Suppressor macrophage treated with lipopolysaccharide for 1 hour (primary cell): ENCODE measurements at regions not wholly inside any gene's neighbourhood (a gene's known extent, or its start where the extent isn't known, plus 50 kb on each side); places are given as distances from the start of the nearest gene placed in this dataset.

Experiments
- DNase-seq, 3 donors: peaks; one replicate each; pipeline ENCODE4 v3.0.0-alpha.2; 2020 to 2022

DNA sequence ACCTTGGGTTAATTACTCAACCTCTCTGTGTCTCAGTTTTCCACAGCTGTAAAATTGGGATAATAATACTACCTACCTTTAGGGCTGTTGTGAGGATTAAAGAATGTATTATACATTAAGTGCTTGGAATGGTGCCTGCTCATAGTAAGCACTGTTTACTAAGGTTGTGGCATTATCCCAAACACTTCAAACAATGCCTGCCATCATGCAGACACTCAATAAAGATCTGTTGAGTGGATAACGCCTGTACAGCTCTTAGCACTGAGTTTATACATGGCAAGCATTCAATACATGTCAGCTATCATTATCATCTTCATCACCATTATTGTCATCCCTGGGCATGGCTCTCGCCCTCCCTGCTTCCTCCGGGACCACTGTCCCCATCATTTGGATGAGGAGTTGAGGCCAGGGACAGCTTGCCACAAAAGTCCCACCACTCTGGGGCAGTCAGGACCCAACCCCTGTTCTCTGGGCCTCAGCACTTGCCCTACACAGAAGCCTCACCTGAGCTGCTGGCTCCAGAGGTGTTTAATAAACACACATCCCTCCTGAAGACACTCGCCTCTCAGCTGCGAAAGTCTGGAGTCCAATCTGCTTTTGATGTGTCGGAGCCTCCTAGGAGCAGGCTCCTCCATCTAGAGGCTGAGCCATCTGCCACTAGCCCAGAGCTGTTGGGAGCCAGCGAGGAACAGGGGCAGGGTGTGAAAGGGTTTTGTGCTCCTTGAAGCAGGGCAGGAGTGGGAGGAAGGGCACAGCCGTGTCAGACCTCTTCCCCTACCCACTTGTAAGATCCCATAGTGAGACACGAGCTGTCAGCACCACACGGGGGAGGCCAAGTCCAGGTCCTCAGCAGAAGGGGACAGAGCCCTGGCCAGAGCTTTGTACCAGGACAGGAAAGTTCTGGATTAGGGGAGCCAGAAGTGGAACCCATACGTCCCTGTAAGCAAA, 80.9 kb upstream of the ZC3H12A start:
- DNase-seq: no peak

DNA sequence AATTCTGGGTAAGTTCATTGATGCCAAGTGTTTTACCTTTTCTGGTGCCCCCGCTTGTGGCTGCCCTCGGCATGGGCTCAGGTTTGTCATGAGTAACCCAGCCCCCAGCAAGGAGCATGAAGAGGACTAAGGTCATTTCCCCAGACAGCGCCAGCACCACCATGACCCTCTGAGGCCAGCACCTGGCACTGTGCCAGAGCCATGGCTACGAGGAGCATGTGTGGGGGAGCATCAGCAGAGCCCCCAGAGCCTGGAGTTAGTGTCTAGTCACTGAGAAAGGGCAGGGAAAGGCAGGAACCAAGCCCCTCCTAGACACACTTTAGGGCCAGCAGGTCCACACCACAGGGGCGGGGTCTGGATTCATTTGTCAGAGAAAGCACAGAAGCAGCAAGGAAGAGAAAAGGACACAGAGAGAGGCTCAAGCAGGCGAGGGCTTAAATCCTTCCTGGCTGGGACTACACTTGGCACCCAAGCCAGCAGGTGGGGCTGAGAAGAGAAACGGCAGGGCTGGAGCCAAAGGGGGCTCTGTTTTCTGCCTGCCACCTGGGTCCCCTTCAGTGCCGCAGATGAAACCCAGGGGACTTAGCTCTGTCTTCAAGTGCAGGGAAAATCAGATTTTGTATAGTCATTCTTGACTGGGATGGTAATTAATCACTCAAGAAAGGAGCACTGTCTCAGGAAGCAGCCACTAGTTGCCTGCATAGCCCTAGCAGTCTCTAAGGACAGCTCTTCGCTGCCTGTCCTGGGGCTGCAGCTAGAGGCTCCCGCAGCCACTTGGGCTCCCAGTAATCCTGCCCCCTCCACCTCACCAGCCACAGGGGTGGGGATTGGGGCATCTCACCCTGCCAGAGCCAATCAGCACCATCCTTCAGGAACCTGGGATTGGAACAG, 79.6 kb upstream of the ZC3H12A start:
- no peak for DNase-seq

DNA sequence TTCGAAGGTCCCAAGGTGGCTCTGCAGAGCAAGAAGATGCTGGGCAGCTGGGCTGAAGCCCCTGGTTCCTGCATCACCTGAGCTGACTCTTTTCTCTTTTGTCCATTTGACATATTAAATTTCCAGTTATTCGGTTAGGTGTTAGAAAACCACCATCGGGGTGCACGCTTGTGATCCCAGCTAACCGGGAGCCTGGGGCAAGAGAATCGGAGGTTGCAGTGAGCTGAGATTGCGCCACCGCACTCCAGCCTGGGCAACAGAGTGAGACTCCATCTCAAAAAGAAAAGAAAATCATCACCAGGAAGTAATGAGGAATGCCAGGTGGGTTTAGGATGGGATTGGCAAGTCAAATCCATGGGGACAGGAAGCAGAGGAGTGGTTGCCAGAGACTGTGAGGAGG, 76.3 kb upstream of the ZC3H12A start:
- no peak for DNase-seq

DNA sequence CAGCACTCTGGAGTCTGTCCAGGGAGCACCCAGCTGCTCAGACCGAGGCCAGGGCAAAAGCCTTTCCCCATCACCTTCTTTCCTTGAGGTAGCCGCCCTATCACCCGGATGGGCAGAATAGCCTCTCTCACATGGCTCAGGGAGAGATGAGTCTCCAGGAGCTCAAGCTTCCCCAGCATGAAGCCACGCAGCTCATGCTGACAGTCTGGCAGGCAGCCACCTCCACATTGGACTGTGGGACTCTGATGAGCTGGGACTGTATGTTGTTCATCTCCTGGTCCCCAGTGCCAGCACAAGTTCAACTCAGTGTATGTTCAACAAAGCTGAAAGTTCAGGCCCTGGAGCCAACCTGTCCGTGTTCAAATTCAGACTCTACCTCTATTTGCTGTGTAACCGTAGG, 75.2 kb upstream of the ZC3H12A start:
- DNase-seq: no peak

DNA sequence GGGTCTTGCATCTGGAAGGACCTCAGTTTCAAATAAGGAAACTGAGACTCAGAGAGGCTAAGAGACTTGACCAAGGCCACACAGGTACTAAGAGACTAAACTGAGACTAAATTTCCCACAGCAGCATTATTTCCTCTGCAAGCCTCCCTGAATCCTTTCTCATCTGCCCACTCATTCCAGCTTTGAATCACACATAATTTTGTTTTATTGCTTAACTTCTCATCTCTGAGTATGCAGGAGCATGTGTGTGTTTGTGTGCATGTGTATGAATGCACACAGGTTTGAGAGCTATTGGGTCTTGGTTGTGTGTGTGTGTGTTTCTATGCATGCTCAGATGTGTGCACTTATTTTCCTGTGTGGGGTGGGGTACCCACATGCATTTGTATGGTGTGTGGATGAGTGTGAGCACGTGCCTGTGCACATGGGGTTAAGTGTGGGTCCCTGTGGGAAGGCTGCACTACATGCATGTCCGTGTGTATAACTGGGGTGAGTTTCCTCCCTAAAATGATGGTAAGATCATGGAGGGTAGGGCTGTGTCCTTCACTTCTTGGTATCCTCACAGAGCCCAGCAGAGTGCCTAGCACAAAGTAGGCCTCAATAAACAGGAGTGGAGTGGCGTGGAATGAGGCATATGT, 74.4 kb upstream of the ZC3H12A start:
- DNase-seq: no peak

DNA sequence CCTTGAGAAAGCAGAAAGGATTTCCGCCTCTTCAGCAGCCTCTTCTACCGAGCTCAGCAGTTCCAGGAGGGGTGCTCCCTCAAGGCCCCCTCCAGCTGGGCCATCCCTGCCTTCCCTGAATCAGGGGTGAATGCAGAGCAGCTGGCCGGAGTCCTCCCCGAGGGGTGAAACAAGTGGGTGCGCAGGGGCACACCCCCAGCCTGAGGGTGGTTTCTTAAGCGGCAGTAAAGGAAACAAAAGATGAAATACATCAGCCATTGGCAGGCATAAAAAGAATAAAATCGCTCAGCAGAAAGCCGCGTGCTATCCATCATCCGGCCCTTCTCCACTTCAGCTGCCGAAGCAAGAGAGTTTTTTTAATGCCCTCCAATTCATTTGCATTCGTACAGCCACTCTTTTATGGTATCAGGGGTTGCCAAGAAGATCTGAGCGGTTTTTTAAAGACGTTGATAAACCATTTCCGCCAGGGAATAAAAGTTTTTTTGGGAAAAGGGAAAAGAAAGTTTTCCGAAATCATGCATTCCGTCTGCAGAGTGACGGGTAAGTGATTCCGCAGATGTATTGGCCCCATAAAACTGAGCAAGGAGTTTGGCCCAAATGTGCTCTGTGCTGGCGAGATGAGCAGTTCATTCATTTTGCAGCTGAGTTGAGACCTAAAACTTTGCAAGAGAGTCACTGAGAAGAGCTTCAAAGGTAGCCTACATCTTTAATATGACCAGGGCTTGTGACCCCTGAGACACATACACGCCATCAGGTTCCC, 73.7 kb upstream of the ZC3H12A start:
- DNase-seq: no peak

DNA sequence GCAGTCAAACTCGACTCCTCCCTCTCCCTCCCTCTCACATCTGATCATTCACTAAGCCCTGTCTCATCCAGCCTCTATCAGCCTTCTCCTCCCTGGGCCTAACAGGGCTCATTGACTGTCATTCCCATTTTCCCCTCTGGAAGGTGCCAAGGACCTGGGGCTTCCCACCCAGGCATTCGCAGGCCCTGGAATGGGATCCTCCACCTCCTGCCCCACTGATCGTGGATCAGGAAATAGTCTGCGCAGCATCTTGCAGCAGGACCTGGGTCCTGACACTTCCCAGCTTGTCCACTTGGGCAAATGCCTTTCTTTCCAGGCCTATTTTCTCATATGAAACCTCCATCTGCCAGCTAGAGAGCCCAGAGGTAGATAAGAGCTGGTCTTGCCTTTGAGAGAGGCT, 71.2 kb upstream of the ZC3H12A start:
- DNase-seq: no peak

DNA sequence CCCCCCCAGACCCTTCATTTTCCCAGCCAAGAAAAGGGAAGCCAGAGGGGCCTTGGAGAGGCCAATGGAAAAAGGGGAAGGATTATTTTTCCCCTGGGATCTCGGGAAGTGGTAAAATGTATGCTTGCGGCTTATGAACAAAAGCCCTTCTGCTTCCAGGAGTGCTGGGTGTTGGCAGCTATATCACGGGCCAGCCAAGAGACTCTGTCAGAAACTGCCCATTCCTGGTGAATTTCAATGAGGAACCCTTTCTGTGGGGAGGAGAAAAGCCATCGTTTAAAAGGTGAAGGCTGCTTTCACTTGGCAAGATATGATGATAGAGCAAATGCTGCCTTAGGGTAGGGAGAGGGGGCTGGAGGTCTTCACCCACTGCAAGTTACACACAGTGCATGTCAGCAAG, 69.7 kb upstream of the ZC3H12A start:
- DNase-seq: no peak

DNA sequence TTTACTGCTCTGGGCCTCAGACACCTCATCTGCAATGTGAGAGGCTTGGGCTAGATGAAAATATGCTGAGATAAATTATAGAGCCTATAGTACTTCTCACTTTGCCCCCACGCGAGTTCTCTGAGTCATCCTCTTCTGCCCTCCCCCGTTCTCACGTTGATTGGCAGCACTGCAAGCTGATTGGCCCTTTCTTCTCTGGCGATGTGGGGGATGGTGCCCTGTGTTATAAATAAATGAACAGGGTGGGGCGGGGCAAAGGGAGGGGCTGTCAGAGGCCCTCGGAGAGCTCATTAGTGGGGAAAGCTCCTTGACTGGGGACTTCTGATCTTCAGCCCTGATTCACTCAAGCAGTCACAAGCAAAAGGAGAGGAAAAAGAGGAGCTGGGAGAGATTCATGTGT, 64.3 kb upstream of the ZC3H12A start:
- peak; percentile 16 to 35 (median 29) for DNase-seq

DNA sequence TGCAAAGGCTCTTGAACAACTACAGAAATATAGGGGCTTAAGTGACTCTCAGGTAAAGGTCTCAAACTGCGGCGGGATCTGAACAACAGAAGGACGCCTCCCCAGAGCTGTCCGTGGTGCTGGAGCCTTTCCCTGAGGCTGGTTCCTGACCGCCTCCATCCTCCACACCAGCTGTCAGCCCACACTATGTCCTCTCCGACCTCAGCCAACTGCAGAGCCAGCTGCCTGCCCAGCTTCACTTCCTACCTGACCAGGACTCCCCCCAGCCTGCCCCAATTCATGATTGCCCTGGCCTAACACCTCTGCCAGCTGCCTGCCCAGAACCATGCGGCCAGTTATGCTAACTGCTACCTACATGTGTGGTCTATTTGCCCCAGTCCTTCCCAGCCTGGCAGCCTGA, 63.6 kb upstream of the ZC3H12A start:
- peak; percentile 23 to 67 (median 24) for DNase-seq

DNA sequence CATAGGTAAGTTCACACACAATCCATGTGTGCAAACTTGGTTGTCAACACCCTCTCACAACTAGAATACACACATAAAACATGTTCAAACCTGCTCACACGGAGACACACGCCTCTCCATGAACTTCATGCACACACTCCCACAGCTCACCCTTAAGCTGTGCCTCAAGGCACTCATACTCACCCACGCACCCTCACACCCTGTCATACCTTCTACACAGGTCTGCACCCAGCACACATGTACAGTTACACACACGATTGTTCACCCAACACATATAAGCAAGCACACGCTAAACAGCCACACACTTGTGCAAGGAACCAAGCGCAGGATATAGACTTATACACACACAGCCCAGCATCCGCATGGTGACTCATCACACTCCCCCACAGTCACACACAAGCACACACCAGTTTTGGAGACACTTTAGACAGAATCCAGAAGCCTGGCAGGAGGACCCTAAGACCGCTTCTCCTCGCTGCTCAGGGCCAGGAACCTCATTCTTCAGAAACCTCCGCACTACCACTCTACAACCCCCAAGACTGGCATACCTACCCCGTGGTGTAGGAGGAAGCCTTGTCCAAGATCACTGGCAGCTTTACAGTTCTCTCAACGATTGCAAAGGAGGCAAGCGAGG, 58.7 kb upstream of the ZC3H12A start:
- DNase-seq: no peak

DNA sequence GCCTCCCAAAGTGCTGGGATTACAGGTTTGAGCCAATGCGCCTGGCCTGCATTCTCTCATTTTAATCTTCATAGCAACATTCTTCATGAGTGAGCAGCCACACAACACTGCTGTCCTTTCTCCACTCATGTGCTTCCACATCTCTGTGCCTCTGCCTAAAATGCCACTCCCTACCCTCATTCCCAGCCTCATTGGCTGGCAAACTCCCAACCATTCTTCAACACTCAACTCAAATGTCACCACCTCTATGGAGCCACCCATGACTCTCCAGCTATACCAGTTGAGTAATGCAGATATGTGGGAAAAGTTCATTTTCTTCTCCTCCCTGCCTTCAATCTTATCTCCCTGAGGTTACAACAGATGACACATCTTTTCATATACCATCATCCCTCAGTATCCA, 53.9 kb upstream of the ZC3H12A start:
- DNase-seq: no peak

DNA sequence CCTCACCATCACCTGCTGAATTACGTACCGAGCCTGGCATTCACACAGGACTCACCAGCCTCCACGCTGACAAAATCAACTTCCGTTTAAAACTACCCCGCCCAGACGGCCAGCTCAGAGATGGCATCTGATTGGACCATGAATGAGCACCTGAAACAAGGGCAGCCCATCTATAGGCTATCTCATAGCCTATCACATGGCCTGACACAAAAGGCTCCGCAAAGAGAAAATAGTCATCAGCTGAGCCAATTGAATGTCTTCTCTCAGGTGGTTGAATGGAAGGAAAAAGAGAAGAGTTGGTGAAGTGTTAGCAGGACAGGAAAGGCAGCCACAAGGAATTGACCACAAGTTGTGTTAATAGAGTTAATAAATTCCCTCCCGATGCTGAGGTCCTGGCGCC, 50.6 kb upstream of the ZC3H12A start:
- DNase-seq: no peak

DNA sequence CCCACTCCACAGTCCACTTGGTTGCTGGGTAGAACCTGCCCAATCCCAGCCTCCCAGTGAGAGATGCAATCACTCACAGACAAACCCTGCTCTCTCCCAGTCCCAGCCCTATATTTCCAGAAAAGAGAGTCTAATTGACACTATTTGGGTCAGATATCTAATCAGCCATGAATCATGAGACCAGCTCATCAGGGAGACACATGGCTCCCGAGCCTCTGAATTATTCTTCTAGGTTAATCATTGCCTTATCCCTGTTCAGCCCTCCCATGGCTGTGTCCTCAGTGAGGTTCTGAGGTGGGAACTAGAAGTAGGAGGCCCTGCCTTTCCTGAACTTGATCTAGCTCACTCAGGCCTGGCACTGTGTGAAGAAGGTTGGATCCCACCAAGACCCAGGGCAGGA, 49.9 kb upstream of the ZC3H12A start:
- no peak for DNase-seq
